H9 (cell line): ENCODE measurements at regions not wholly inside any gene's neighbourhood (a gene's known extent, or its start where the extent isn't known, plus 50 kb on each side); places are given as distances from the start of the nearest gene placed in this dataset.

Experiments used
- DNase-seq: peaks from one replicate; pipeline ENCODE4 v3.0.0-alpha.2; 2017
- H2AFZ ChIP-seq: one replicate; pipeline ENCODE4 v1.6.1; 2013; ENCODE audit warnings: mild to moderate bottlenecking, low read length, control low read depth, moderate library complexity
- H2AK5ac ChIP-seq: 2 replicates; pipeline ENCODE4 v1.6.1; 2013; ENCODE audit warnings: low read length, control low read depth, mixed read lengths; ENCODE audit not compliant: insufficient read length
- H2BK120ac ChIP-seq: one replicate; pipeline ENCODE4 v1.6.1; 2013; ENCODE audit warnings: low read depth, mild to moderate bottlenecking, low read length, control low read depth, inconsistent platforms; ENCODE audit not compliant: poor library complexity, severe bottlenecking
- H2BK12ac ChIP-seq: 2 replicates; pipeline ENCODE4 v1.6.1; 2013; ENCODE audit warnings: low read length, control low read depth, mixed read lengths, low read depth; ENCODE audit not compliant: insufficient read length
- H2BK15ac ChIP-seq: 2 replicates; pipeline ENCODE4 v1.6.1; 2013; ENCODE audit warnings: low read depth, low read length, control low read depth
- H2BK20ac ChIP-seq: one replicate; pipeline ENCODE4 v1.6.1; 2013; ENCODE audit warnings: low read depth, mild to moderate bottlenecking, low read length, control low read depth, inconsistent platforms; ENCODE audit not compliant: poor library complexity, severe bottlenecking
- H2BK5ac ChIP-seq: 2 replicates; pipeline ENCODE4 v1.6.1; 2013; ENCODE audit warnings: low read length, control low read depth, mixed read lengths; ENCODE audit not compliant: insufficient read length
- H3K14ac ChIP-seq: 2 replicates; pipeline ENCODE4 v1.6.1; 2013; ENCODE audit warnings: low read length, control low read depth; ENCODE audit not compliant: insufficient read depth
- H3K18ac ChIP-seq: 2 replicates; pipeline ENCODE4 v1.6.1; 2013; ENCODE audit warnings: low read depth, mild to moderate bottlenecking, mixed read lengths, low read length, control low read depth; ENCODE audit not compliant: insufficient read length
- H3K23ac ChIP-seq: 2 replicates; pipeline ENCODE4 v1.6.1; 2013; ENCODE audit warnings: low read length, control low read depth, mixed read lengths, low read depth; ENCODE audit not compliant: insufficient read length
- H3K23me2 ChIP-seq: 2 replicates; pipeline ENCODE4 v1.6.1; 2013; ENCODE audit warnings: low read depth, mild to moderate bottlenecking, mixed read lengths, low read length, control low read depth; ENCODE audit not compliant: insufficient read length, poor library complexity, severe bottlenecking
- H3K27ac ChIP-seq: 2 replicates; pipeline ENCODE4 v1.5.1; 2013; ENCODE audit warnings: low read length, control low read depth, mixed read lengths, low read depth; ENCODE audit not compliant: insufficient read length
- H3K27me3 ChIP-seq: 2 replicates; pipeline ENCODE4 v1.6.1; 2013; ENCODE audit warnings: low read length, control low read depth, inconsistent platforms; ENCODE audit not compliant: insufficient read depth
- H3K4ac ChIP-seq: 2 replicates; pipeline ENCODE4 v1.6.1; 2013; ENCODE audit warnings: low read depth, mild to moderate bottlenecking, control low read depth, inconsistent platforms, low read length, moderate library complexity
- H3K4me1 ChIP-seq: 2 replicates; pipeline ENCODE4 v1.6.1; 2013; ENCODE audit warnings: low read length, control low read depth, inconsistent platforms; ENCODE audit not compliant: insufficient read depth
- H3K4me2 ChIP-seq: 2 replicates; pipeline ENCODE4 v1.6.1; 2013; ENCODE audit warnings: low read length, control low read depth, mixed read lengths; ENCODE audit not compliant: insufficient read length, insufficient read depth
- H3K56ac ChIP-seq: 2 replicates; pipeline ENCODE4 v1.6.1; 2013; ENCODE audit warnings: low read depth, mild to moderate bottlenecking, mixed read lengths, low read length, control low read depth; ENCODE audit not compliant: insufficient read length
- H3K79me1 ChIP-seq: 2 replicates; pipeline ENCODE4 v1.6.1; 2013; ENCODE audit warnings: low read depth, mild to moderate bottlenecking, moderate library complexity, low read length, control low read depth, inconsistent platforms; ENCODE audit not compliant: insufficient read depth, poor library complexity, severe bottlenecking
- H3K79me2 ChIP-seq: 2 replicates; pipeline ENCODE4 v1.6.1; 2013; ENCODE audit warnings: low read length, control low read depth, inconsistent platforms; ENCODE audit not compliant: insufficient read depth
- H3K9ac ChIP-seq: 2 replicates; pipeline ENCODE4 v1.6.1; 2013; ENCODE audit warnings: low read length, control low read depth, mixed read lengths; ENCODE audit not compliant: insufficient read length; ENCODE audit errors: extremely low read depth
- H3K9me3 ChIP-seq: one replicate; pipeline ENCODE4 v1.6.1; 2013; ENCODE audit warnings: low read depth, low read length, inconsistent platforms; ENCODE audit not compliant: control insufficient read depth
- H3T11ph ChIP-seq: one replicate; pipeline ENCODE4 v1.6.1; 2013; ENCODE audit warnings: mild to moderate bottlenecking, low read length, control low read depth, inconsistent platforms
- H4K20me1 ChIP-seq: one replicate; pipeline ENCODE4 v1.6.1; 2013; ENCODE audit not compliant: control insufficient read depth, insufficient read length, insufficient read depth
- H4K5ac ChIP-seq: 2 replicates; pipeline ENCODE4 v1.6.1; 2013; ENCODE audit warnings: low read depth, mild to moderate bottlenecking, mixed read lengths, low read length, control low read depth; ENCODE audit not compliant: insufficient read length
- H4K8ac ChIP-seq: replicated peaks from 2 replicates; pipeline ENCODE4 v1.6.1; 2013; ENCODE audit warnings: low read length, control low read depth, mixed read lengths, low read depth; ENCODE audit not compliant: insufficient read length
- H4K91ac ChIP-seq: 2 replicates; pipeline ENCODE4 v1.6.1; 2013; ENCODE audit warnings: low read depth, mild to moderate bottlenecking, moderate library complexity, mixed read lengths, low read length, control low read depth; ENCODE audit not compliant: insufficient read length
- H3K27ac Mint-ChIP-seq, 3 experiments: 2 replicates in 2 of 3; 3 replicates in 1 of 3; pipeline ENCODE4 v1.8.0; 2020 to 2021; ENCODE audit warnings: mixed read lengths in 3 of 3, mild to moderate bottlenecking in 1 of 3, moderate library complexity in 1 of 3
- H3K27me3 Mint-ChIP-seq: 2 replicates; pipeline ENCODE4 v1.8.0; 2021; ENCODE audit warnings: low read depth, mild to moderate bottlenecking, moderate library complexity, mixed read lengths
- H3K36me3 Mint-ChIP-seq, 3 experiments: 2 replicates in 2 of 3; 3 replicates in 1 of 3; pipeline ENCODE4 v1.8.0; 2020 to 2021; ENCODE audit warnings: low read depth in 3 of 3, mixed read lengths in 3 of 3; ENCODE audit not compliant: insufficient read depth in 1 of 3
- H3K4me1 Mint-ChIP-seq, 2 experiments: 2 replicates each; pipeline ENCODE4 v1.8.0; 2020; ENCODE audit warnings: mixed read lengths in 2 of 2
- H3K4me3 Mint-ChIP-seq, 2 experiments: 2 replicates in 1 of 2; 3 replicates in 1 of 2; pipeline ENCODE4 v1.8.0; 2020 to 2021; ENCODE audit warnings: mild to moderate bottlenecking in 2 of 2, mixed read lengths in 2 of 2, moderate library complexity in 1 of 2
- H3K9me3 Mint-ChIP-seq, 2 experiments: 2 replicates in 1 of 2; 3 replicates in 1 of 2; pipeline ENCODE4 v1.8.0; 2020; ENCODE audit warnings: mild to moderate bottlenecking in 2 of 2, mixed read lengths in 2 of 2, moderate library complexity in 1 of 2
- WGBS: extraction: QIAGEN DNeasy Blood & Tissue Kit; methylation state at CpG from one replicate; pipeline ENCODE4 v1.1.7; 2013; ENCODE audit warnings: missing lambda C conversion rate, low lambda C conversion rate, mixed read lengths; ENCODE audit not compliant: insufficient read length; ENCODE audit errors: extremely low coverage; 5-methylcytosine and 5-hydroxymethylcytosine counted together
- TF ChIP-seq, protein P1 (sequence below): fragments of 200-600 bp; sonication (generic); conservative IDR thresholded peaks from 3 replicates; pipeline ENCODE4 v1.8.0; 2021; ENCODE audit warnings: antibody characterized with exemption, mild to moderate bottlenecking

DNA sequence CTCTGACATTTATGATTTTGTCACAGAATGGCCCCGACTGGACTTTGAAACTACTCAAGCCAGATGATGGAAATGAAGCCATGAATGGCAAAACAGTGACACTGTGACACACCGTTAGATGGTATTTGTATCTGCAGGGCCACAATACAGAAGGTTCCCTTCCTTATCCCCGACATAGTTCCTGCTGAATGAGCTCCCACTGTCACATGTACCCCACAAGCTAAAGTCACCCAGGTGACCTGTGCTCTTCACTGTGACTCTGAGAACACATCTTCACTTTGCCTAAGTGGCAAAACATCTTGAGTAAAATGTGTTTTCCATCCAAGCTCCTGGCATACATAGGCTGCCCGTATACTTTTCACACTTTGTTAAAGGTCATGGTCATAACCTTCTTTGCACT lies 89.5 kb downstream of the LSM5 start:
- H2BK12ac ChIP-seq, result no peak overlapping the region
- no peak overlapping the region for H3K4ac ChIP-seq
- H3K9me3 ChIP-seq, result no peaks in the 10 kb centered on the region
- no peaks in the 10 kb centered on the region for H4K20me1 ChIP-seq
- no peaks in the 10 kb centered on the region for H3K4me1 ChIP-seq
- H3K9me3 Mint-ChIP-seq, result no peaks in the 10 kb centered on the region
- H3K9ac ChIP-seq, result no peak overlapping the region
- H3K18ac ChIP-seq, result no peak overlapping the region
- TF ChIP-seq, protein P1, sequence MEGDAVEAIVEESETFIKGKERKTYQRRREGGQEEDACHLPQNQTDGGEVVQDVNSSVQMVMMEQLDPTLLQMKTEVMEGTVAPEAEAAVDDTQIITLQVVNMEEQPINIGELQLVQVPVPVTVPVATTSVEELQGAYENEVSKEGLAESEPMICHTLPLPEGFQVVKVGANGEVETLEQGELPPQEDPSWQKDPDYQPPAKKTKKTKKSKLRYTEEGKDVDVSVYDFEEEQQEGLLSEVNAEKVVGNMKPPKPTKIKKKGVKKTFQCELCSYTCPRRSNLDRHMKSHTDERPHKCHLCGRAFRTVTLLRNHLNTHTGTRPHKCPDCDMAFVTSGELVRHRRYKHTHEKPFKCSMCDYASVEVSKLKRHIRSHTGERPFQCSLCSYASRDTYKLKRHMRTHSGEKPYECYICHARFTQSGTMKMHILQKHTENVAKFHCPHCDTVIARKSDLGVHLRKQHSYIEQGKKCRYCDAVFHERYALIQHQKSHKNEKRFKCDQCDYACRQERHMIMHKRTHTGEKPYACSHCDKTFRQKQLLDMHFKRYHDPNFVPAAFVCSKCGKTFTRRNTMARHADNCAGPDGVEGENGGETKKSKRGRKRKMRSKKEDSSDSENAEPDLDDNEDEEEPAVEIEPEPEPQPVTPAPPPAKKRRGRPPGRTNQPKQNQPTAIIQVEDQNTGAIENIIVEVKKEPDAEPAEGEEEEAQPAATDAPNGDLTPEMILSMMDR, result no peak
- WGBS, result no CpG with 5 or more reads among the region's 4 CpGs
- no peak overlapping the region for H3K56ac ChIP-seq
- no peaks in the 10 kb centered on the region for H3K4me1 Mint-ChIP-seq
- H4K91ac ChIP-seq, result no peak overlapping the region
- no peak overlapping the region for H3K4me2 ChIP-seq
- H2BK120ac ChIP-seq, result no peak overlapping the region
- H4K8ac ChIP-seq, result no peak overlapping the region
- H4K5ac ChIP-seq, result no peak overlapping the region
- H3K27me3 ChIP-seq, result no peaks in the 10 kb centered on the region
- peaks cover 3% of the 10 kb centered on the region; the same call in 1 of the 2 replicates for H3K27me3 Mint-ChIP-seq
- H3K14ac ChIP-seq, result no peak overlapping the region
- no peak overlapping the region for H2AK5ac ChIP-seq
- H2BK15ac ChIP-seq, result no peak overlapping the region
- H3K23ac ChIP-seq, result no peak overlapping the region
- H2BK5ac ChIP-seq, result no peak overlapping the region
- H3K27ac Mint-ChIP-seq, result no peak overlapping the region
- no peak for DNase-seq
- H3T11ph ChIP-seq, result no peak overlapping the region
- H3K79me2 ChIP-seq, result no peaks in the 10 kb centered on the region
- H3K36me3 Mint-ChIP-seq, result no peaks in the 10 kb centered on the region
- no peak overlapping the region for H3K4me3 Mint-ChIP-seq
- no peak overlapping the region for H2BK20ac ChIP-seq
- H3K27ac ChIP-seq, result no peak overlapping the region
- no peak overlapping the region for H2AFZ ChIP-seq
- H3K79me1 ChIP-seq, result no peaks in the 10 kb centered on the region
- no peaks in the 10 kb centered on the region for H3K23me2 ChIP-seq
